Adrenal gland (tissue), 9 donors: ENCODE measurements at regions not wholly inside any gene's neighbourhood (a gene's known extent, or its start where the extent isn't known, plus 50 kb on each side); places are given as distances from the start of the nearest gene placed in this dataset.
"Not testable (repeated sequence)": the region's sequence is repeated elsewhere in the genome, so short reads cannot be mapped to it uniquely, and the experiment has no call there.

ENCODE experiments used
- DNase-seq, 7 donors: peaks; one replicate each; pipeline ENCODE4 v3.0.0-alpha.2; 2019 to 2020
- H3K27ac ChIP-seq, 5 donors: fragments of 200-600 bp; sonication (generic) in 4 of 5; 1 replicate in 3 of 5; 2 replicates in 2 of 5; pipeline versions ENCODE4 v1.5.1 to v1.8.0; 2016 to 2020; ENCODE audit warnings: mild to moderate bottlenecking in 1 of 5
- H3K27me3 ChIP-seq: fragments of 200-600 bp; 2 replicates; pipeline ENCODE4 v1.8.0; 2021
- H3K36me3 ChIP-seq, 2 donors: fragments of 200-600 bp; replicated peaks in 1 of 2; 1 replicate in 1 of 2; 2 replicates in 1 of 2; pipeline versions ENCODE4 v1.5.1 to v1.8.0; 2018 to 2022
- H3K4me1 ChIP-seq, 2 donors: fragments of 200-600 bp; replicated peaks in 1 of 2; 1 replicate in 1 of 2; 2 replicates in 1 of 2; pipeline versions ENCODE4 v1.5.1 to v1.8.0; 2018 to 2021
- H3K4me3 ChIP-seq, 4 donors: fragments of 200-600 bp; sonication (generic) in 3 of 4; one replicate each; pipeline ENCODE4 v1.5.1; 2016 to 2018
- H3K9me3 ChIP-seq, 3 donors: fragments of 200-600 bp; sonication (generic) in 1 of 3; replicated peaks in 1 of 3; 1 replicate in 2 of 3; 2 replicates in 1 of 3; pipeline versions ENCODE4 v1.5.1 to v1.8.0; 2016 to 2021
- CTCF ChIP-seq, 6 experiments: fragments of 450-650 bp in 4 of 6; fragments of 200-600 bp in 2 of 6; sonication (generic) in 1 of 6; IDR thresholded peaks; 1 replicate in 5 of 6; 2 replicates in 1 of 6; pipeline versions ENCODE4 v1.5.1 to v1.8.0; 2016 to 2021; ENCODE audit warnings: antibody characterized with exemption in 6 of 6, mild to moderate bottlenecking in 2 of 6, moderate library complexity in 1 of 6
- POLR2A ChIP-seq, 2 donors: fragments of 450-650 bp; IDR thresholded peaks; one replicate each; pipeline ENCODE4 v1.6.1; 2017; ENCODE audit warnings: antibody characterized with exemption in 2 of 2, mild to moderate bottlenecking in 2 of 2, moderate library complexity in 1 of 2
- WGBS, 4 donors: extraction: QIAGEN DNeasy Blood & Tissue Kit in 2 of 4; methylation state at CpG; one replicate each; pipeline versions ENCODE4 v1.1.5 to v1.1.7; 2013 to 2017; 5-methylcytosine and 5-hydroxymethylcytosine counted together
- intact Hi-C, 2 donors: fragments of 100-400 bp; cut with DNase I; formaldehyde crosslinking; loops; one replicate each; pipeline versions ENCODE4 v1.14.1 to v1.15.0; 2022 to 2023
- donor health status: healthy with polysubstance abuse.
- donor health status: Bipolar disorder and iron deficiency.
- donor health status: DM: yes; HTN: yes; CAD: no.
- donor health status: DM: no; HTN: no; CAD: no.
- donor health status: DM: no; HTN: no; CAD: no.

- Histone ChIP-seq H3K4me3 (no peak overlapping the region), H3K36me3 (no peaks in the 10 kb centered on the region), H3K9me3 (no peaks in the 10 kb centered on the region), H3K27me3 (no peaks in the 10 kb centered on the region), H3K27ac (no peak overlapping the region), H3K4me1 (peaks cover 16 to 24% of the 10 kb centered on the region in 2 donors)
- 29 to 53% (median 34%) methylated on average over 2 of the region's 2 CpGs for WGBS, 4 donors
- intact Hi-C loops, result no loop called here
- peak in 2 of 7 donors; percentile 17 to 41 for DNase-seq
- TF ChIP-seq CTCF (IDR thresholded peaks at IDR 0.05) (no peak), POLR2A (IDR thresholded peaks at IDR 0.05) (no peak)
Measured at GRCh38 chr5:173677125-173677672, 60.7 kb upstream of the BOD1 start.

- no peak for DNase-seq
- WGBS, 4 donors, result 93 to 98% (median 96%) methylated on average over 6 of the region's 6 CpGs
- Histone ChIP-seq H3K27ac (no peak overlapping the region), H3K4me1 (peaks cover 0 to 4% of the 10 kb centered on the region in 2 donors), H3K36me3 (no peaks in the 10 kb centered on the region), H3K27me3 (no peaks in the 10 kb centered on the region), H3K4me3 (no peak overlapping the region), H3K9me3 (no peaks in the 10 kb centered on the region)
- TF ChIP-seq POLR2A (IDR thresholded peaks at IDR 0.05) (no peak), CTCF (IDR thresholded peaks at IDR 0.05) (no peak)
- intact Hi-C loops, result no loop called here
Measured at GRCh38 chr5:173679909-173680630, 63.6 kb upstream of the BOD1 start.

- no peak for DNase-seq
- no peaks in the 10 kb centered on the region for H3K27me3 ChIP-seq
- peaks cover 0 to 4% of the 10 kb centered on the region in 2 donors for H3K4me1 ChIP-seq
- H3K9me3 ChIP-seq, result no peaks in the 10 kb centered on the region
- 85 to 97% (median 91%) methylated on average over 6 of the region's 6 CpGs for WGBS, 4 donors
- H3K27ac ChIP-seq, result no peak overlapping the region
- no peak for TF ChIP-seq POLR2A (IDR thresholded peaks at IDR 0.05)
- TF ChIP-seq CTCF (IDR thresholded peaks at IDR 0.05), result no peak
- no peaks in the 10 kb centered on the region for H3K36me3 ChIP-seq
- H3K4me3 ChIP-seq, result no peak overlapping the region
- intact Hi-C loops, result no loop called here
Measured at GRCh38 chr5:173680660-173681242, 64.3 kb upstream of the BOD1 start.

GRCh38 chr5:173682313-173682712 is 65.9 kb upstream of the BOD1 start:
- Histone ChIP-seq H3K9me3 (no peaks in the 10 kb centered on the region), H3K27me3 (no peaks in the 10 kb centered on the region), H3K4me1 (peaks cover 0 to 2% of the 10 kb centered on the region in 2 donors), H3K27ac (no peak overlapping the region), H3K36me3 (no peaks in the 10 kb centered on the region), H3K4me3 (no peak overlapping the region)
- intact Hi-C loops, result no loop called here
- TF ChIP-seq POLR2A (IDR thresholded peaks at IDR 0.05), result no peak
- DNase-seq, result no peak
- whole genome bisulfite sequencing, 4 donors, result 89 to 96% (median 94%) methylated on average over 2 of the region's 2 CpGs

- intact Hi-C loops, DNase-seq, H3K27me3 ChIP-seq, H3K4me1 ChIP-seq, H3K9me3 ChIP-seq, H3K36me3 ChIP-seq, H3K4me3 ChIP-seq, H3K27ac ChIP-seq: not testable (repeated sequence)
- WGBS, 4 donors, result 95 to 98% (median 95%) methylated on average over 5 of the region's 5 CpGs
Measured at GRCh38 chr5:173684535-173684934, 68.1 kb upstream of the BOD1 start.
